Vagina (tissue), 2 donors: ENCODE measurements at regions not wholly inside any gene's neighbourhood (a gene's known extent, or its start where the extent isn't known, plus 50 kb on each side); places are given as distances from the start of the nearest gene placed in this dataset.

ENCODE experiments used
- DNase-seq, 2 donors: peaks; one replicate each; pipeline ENCODE4 v3.0.0-alpha.2; 2017; ENCODE audit errors: extremely low spot score in 2 of 2
- H3K27ac ChIP-seq: fragments of 200-600 bp; sonication (generic); one replicate; pipeline ENCODE4 v1.5.1; 2019
- H3K27me3 ChIP-seq: fragments of 200-600 bp; sonication (generic); one replicate; pipeline ENCODE4 v1.5.1; 2019
- H3K36me3 ChIP-seq, 2 donors: fragments of 200-600 bp; sonication (generic); one replicate each; pipeline ENCODE4 v1.5.1; 2017 to 2019
- H3K4me1 ChIP-seq: fragments of 200-600 bp; sonication (generic); one replicate; pipeline ENCODE4 v1.5.1; 2019
- H3K4me3 ChIP-seq, 2 donors: fragments of 200-600 bp; sonication (generic); 1 replicate in 1 of 2; 2 replicates in 1 of 2; pipeline ENCODE4 v1.5.1; 2016 to 2019
- H3K9me3 ChIP-seq: fragments of 200-600 bp; sonication (generic); one replicate; pipeline ENCODE4 v1.5.1; 2019
- POLR2A ChIP-seq, 2 donors: fragments of 450-650 bp; IDR thresholded peaks; one replicate each; pipeline ENCODE4 v1.6.1; 2017; ENCODE audit warnings: antibody characterized with exemption in 2 of 2, mild to moderate bottlenecking in 2 of 2, moderate library complexity in 2 of 2
- POLR2AphosphoS5 ChIP-seq, 2 donors: sonication (generic); formaldehyde crosslinking; IDR thresholded peaks; one replicate each; pipeline ENCODE4 v1.9.0; 2017; ENCODE audit warnings: antibody characterized with exemption in 2 of 2, mild to moderate bottlenecking in 2 of 2, low read depth in 1 of 2; ENCODE audit not compliant: insufficient read depth in 1 of 2
- intact Hi-C: fragments of 100-400 bp; cut with DNase I; formaldehyde crosslinking; loops from one replicate; pipeline ENCODE4 v1.15.1; 2023
- TF ChIP-seq, protein P1 (sequence below), 3 experiments: fragments of 450-650 bp in 2 of 3; fragments of 200-600 bp in 1 of 3; sonication (generic) in 1 of 3; IDR thresholded peaks; one replicate each; pipeline ENCODE4 v1.5.1; 2017 to 2019; ENCODE audit warnings: antibody characterized with exemption in 3 of 3, mild to moderate bottlenecking in 2 of 3, moderate library complexity in 2 of 3

DNA sequence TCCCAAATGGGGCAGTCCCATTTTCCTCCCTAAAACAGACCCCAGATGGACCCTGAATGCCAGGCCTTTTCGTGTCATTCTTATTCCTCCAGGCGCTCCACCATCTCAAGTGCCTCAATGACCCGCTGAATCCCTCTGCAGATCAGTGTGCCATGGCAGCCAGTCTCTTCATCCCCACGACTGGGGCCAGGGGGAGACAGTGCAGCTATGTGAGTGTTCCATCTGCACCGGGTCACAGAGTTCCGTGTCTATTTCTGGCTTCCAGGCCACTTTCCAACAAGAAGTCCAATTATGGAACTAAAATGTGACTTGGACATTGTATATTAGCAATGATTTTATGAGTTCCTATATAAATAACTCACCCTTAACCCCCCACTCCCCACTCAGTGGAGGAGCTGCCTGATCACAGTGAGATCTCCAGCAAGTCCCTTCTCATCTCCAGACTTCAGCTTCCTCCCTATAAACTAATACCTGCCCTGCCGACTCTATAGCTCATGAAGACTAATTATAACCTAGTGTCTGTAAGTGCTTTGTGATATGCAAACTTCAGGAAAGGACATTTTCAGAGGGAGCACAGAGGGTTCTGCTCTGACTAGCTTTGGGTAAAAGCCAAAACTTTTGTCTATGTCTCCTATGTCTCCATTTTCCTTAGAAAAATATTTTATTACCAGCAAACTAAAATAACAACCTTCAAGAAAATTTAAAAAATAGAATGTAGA lies 56.3 kb upstream of the NFASC start:
- intact Hi-C loops: no loop called here

DNA sequence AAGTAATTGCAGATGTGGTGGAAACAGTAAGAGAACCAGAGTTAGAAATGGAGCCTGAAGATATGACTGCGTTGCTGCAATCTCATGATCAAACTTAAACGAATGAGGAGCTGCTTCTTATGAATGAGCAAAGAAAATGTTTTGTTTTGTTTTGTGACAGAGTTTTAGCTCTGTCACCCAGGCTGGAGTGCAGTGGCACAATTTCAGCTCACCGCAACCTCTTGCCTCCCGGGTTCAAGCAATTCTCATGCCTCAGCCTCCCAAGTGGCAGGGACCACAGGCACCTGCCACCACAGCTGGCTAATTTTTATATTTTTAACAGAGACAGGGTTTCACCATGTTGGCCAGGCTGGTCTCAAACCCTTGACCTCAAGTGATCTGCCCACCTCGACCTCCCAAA lies 53.3 kb upstream of the NFASC start:
- intact Hi-C loops: no loop called here
- TF ChIP-seq POLR2A (IDR thresholded peaks at IDR 0.05): no peak
- TF ChIP-seq, protein P1, sequence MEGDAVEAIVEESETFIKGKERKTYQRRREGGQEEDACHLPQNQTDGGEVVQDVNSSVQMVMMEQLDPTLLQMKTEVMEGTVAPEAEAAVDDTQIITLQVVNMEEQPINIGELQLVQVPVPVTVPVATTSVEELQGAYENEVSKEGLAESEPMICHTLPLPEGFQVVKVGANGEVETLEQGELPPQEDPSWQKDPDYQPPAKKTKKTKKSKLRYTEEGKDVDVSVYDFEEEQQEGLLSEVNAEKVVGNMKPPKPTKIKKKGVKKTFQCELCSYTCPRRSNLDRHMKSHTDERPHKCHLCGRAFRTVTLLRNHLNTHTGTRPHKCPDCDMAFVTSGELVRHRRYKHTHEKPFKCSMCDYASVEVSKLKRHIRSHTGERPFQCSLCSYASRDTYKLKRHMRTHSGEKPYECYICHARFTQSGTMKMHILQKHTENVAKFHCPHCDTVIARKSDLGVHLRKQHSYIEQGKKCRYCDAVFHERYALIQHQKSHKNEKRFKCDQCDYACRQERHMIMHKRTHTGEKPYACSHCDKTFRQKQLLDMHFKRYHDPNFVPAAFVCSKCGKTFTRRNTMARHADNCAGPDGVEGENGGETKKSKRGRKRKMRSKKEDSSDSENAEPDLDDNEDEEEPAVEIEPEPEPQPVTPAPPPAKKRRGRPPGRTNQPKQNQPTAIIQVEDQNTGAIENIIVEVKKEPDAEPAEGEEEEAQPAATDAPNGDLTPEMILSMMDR (IDR thresholded peaks at IDR 0.05): no peak
- no peak for TF ChIP-seq POLR2AphosphoS5 (IDR thresholded peaks at IDR 0.05; ENCODE audit: insufficient read depth in 1 of 2, low read depth in 1 of 2)
- no peaks in the 10 kb centered on the region for H3K9me3 ChIP-seq
- no peaks in the 10 kb centered on the region for H3K27me3 ChIP-seq
- H3K36me3 ChIP-seq: no peaks in the 10 kb centered on the region
- H3K27ac ChIP-seq: no peak overlapping the region
- no peak overlapping the region for H3K4me3 ChIP-seq
- H3K4me1 ChIP-seq: peaks cover 17% of the 10 kb centered on the region
- DNase-seq: no peak

More for the DNA sequence above, 56.3 kb upstream of the NFASC start:
- Histone ChIP-seq H3K9me3 (no peaks in the 10 kb centered on the region), H3K27ac (peak overlapping the region; percentile 43), H3K27me3 (no peaks in the 10 kb centered on the region), H3K4me1 (peaks cover 5% of the 10 kb centered on the region), H3K4me3 (no peak overlapping the region), H3K36me3 (no peaks in the 10 kb centered on the region)
- no peak for DNase-seq
- no peak for TF ChIP-seq POLR2A (IDR thresholded peaks at IDR 0.05)
- TF ChIP-seq POLR2AphosphoS5 (IDR thresholded peaks at IDR 0.05; ENCODE audit: insufficient read depth in 1 of 2, low read depth in 1 of 2): peak in 1 of 2 donors; percentile 41

DNA sequence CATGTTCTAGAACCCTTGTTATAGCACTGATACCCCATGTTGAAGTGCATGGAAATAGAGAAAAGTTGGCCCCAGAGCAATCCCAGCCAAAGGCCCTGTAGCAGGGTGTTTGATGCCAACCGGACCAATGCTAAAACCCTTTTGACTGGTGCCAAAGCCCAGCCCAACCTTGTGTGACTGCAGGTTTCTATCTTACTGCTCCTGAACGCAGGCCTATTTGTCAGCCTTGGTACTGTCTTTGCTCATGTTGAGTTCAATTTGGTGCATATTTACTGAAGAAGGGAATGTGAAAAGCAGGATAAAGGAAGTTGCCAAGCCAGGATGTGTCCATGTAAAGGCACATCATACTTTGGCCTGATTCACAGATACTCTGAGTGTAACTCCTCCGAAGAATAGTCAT lies 51.7 kb upstream of the NFASC start:
- intact Hi-C loops: no loop called here
- TF ChIP-seq POLR2A (IDR thresholded peaks at IDR 0.05) (no peak), POLR2AphosphoS5 (IDR thresholded peaks at IDR 0.05; ENCODE audit: insufficient read depth in 1 of 2, low read depth in 1 of 2) (no peak)
- TF ChIP-seq, protein P1 (IDR thresholded peaks at IDR 0.05): no peak
- H3K27ac ChIP-seq: peak overlapping the region; percentile 37

DNA sequence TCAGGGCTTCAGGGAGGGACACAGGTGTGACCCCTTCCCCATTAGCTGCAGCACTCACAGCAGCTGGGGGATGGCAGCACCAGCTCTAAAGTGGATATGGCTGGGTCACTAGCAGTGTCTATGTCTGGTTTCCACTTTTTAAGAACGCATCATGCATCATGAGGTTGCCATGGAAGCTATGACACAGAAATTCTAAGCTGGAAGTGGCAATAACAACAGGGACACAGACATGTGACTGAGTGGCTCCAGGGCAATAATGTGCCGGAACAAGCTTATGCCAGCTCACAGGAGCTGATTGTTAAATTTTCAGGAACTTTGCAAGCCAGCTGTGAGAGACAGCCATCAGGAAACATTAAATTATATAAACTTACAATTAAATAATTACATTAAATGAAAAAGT lies 51.2 kb upstream of the NFASC start:
- no peaks in the 10 kb centered on the region for H3K36me3 ChIP-seq
- intact Hi-C loops: no loop called here
- H3K4me1 ChIP-seq: peaks cover 17% of the 10 kb centered on the region

More for the DNA sequence above, 51.7 kb upstream of the NFASC start:
- peaks cover 17% of the 10 kb centered on the region for H3K4me1 ChIP-seq
- H3K27me3 ChIP-seq: no peaks in the 10 kb centered on the region
- H3K36me3 ChIP-seq: no peaks in the 10 kb centered on the region
- no peaks in the 10 kb centered on the region for H3K9me3 ChIP-seq
- DNase-seq: no peak
- H3K4me3 ChIP-seq: no peak overlapping the region

More for the DNA sequence above, 51.2 kb upstream of the NFASC start:
- DNase-seq: no peak
- no peak overlapping the region for H3K4me3 ChIP-seq
- no peaks in the 10 kb centered on the region for H3K9me3 ChIP-seq
- TF ChIP-seq POLR2A (IDR thresholded peaks at IDR 0.05) (no peak), POLR2AphosphoS5 (IDR thresholded peaks at IDR 0.05; ENCODE audit: insufficient read depth in 1 of 2, low read depth in 1 of 2) (no peak)
- TF ChIP-seq, protein P1 (IDR thresholded peaks at IDR 0.05): no peak
- peak overlapping the region; percentile 37 for H3K27ac ChIP-seq
- H3K27me3 ChIP-seq: no peaks in the 10 kb centered on the region
